Epithelial cell of proximal tubule (primary cell): ENCODE measurements at regions not wholly inside any gene's neighbourhood (a gene's known extent, or its start where the extent isn't known, plus 50 kb on each side); places are given as distances from the start of the nearest gene placed in this dataset.

ENCODE experiments used
- DNase-seq: peaks from one replicate; pipeline ENCODE4 v3.0.0-alpha.2; 2011; ENCODE audit warnings: low read depth
- H3K4me3 ChIP-seq: 2 replicates; pipeline ENCODE4 v1.5.1; 2011; ENCODE audit warnings: low read depth, mild to moderate bottlenecking, low read length
- CTCF ChIP-seq: conservative IDR thresholded peaks from 2 replicates; pipeline ENCODE4 v1.5.1; 2012; ENCODE audit warnings: low read depth, mild to moderate bottlenecking, low read length

DNA sequence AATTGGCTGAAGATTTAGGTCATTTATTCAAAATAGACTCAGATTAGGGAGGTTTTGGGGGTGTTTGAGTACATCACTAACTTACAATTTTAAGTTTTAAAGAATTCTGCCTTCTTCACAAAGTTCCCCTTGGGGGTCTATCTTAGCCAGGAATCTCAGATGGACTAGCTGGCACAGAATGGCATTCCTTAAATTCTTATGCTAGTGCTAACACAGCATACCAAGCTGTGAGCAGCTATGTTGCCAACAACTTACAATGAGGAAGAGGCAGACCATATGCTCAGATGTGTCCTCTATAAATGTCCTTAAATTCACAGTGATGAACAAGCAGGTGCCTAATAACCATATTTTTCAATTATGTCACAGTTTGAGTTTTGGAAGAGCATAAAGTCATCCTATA is 60.9 kb upstream of the NPHP3 start:
- H3K4me3 ChIP-seq = no peak overlapping the region
- TF ChIP-seq CTCF = no peak
- no peak for DNase-seq

DNA sequence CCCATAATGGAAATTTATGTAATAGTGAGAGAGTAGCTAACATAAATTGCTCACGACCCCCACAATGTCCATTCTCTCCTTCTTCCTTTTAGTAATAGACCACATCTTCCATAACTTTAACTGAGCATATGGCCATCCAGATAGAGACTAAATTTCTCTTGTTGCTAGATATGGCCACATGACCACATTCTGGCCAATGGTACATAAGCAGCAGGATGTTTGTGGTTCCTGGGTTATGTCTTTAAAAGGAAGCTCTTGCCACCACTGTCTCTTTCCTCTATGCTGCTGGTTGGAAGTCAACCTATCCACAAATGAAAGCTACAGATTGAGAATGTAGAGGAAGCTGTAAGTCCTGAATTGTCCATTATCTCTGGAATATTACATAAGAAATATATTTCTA is 59.7 kb upstream of the NPHP3 start:
- DNase-seq = no peak
- no peak for TF ChIP-seq CTCF
- H3K4me3 ChIP-seq = no peak overlapping the region

GRCh38 chr3:132777171-132777570 is 55.0 kb upstream of the NPHP3 start:
- H3K4me3 ChIP-seq = no peak overlapping the region
- DNase-seq = no peak
- TF ChIP-seq CTCF = no peak

- no peak for TF ChIP-seq CTCF
- DNase-seq = no peak
These were observed 50.9 kb upstream of the NPHP3 start for GRCh38 chr3:132773071-132773619.

DNA sequence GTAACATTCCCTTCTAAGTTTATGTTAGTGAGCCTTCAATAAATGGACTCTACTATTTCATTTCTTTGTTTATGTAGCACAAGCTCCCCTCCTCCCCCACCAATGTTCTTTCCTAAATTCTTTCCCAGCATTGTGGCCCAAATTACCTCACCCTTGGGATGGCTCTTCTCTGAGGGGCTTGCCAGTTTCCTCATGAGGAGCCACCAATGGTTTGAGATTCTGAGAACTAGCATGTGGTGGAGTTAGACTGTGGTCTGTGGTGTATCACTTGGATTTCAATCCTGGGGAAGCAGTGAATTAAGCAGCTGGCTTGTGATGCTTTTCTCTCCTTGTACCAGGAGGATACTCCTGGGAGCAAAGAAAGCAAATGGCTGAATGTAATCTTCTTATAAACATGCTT is 50.0 kb upstream of the NPHP3 start:
- no peak for DNase-seq
- H3K4me3 ChIP-seq = no peak overlapping the region
- TF ChIP-seq CTCF = no peak

More at GRCh38 chr3:132773071-132773619, 50.9 kb upstream of the NPHP3 start:
- H3K4me3 ChIP-seq = no peak overlapping the region
